NT2/D1 (cell line): ENCODE measurements at regions not wholly inside any gene's neighbourhood (a gene's known extent, or its start where the extent isn't known, plus 50 kb on each side); places are given as distances from the start of the nearest gene placed in this dataset.
A peak's percentile ranks its signal among the peaks of the same experiment; 100 is the strongest.
"Not testable (repeated sequence)": the region's sequence is repeated elsewhere in the genome, so short reads cannot be mapped to it uniquely, and the experiment has no call there.

ENCODE experiments used
- DNase-seq: peaks from one replicate; pipeline ENCODE4 v3.0.0-alpha.2; 2011; ENCODE audit warnings: low read depth, low spot score
- H3K27me3 ChIP-seq: 2 replicates; pipeline ENCODE4 v1.6.0; 2011; ENCODE audit warnings: mild to moderate bottlenecking; ENCODE audit not compliant: insufficient read length, insufficient read depth
- H3K36me3 ChIP-seq: 2 replicates; pipeline ENCODE4 v1.6.1; 2011; ENCODE audit warnings: mild to moderate bottlenecking, low read length, mixed read lengths; ENCODE audit not compliant: insufficient read depth, insufficient read length
- H3K4me1 ChIP-seq: 2 replicates; pipeline ENCODE4 v1.5.1; 2011; ENCODE audit not compliant: insufficient read depth, insufficient read length
- H3K4me3 ChIP-seq: 2 replicates; pipeline ENCODE4 v1.5.1; 2011; ENCODE audit warnings: low read depth; ENCODE audit not compliant: insufficient read length
- H3K9ac ChIP-seq: 2 replicates; pipeline ENCODE4 v1.6.0; 2011; ENCODE audit warnings: low read depth; ENCODE audit not compliant: insufficient read length
- H3K9me3 ChIP-seq: 2 replicates; pipeline ENCODE4 v1.5.1; 2011; ENCODE audit warnings: mild to moderate bottlenecking, low read length; ENCODE audit not compliant: insufficient read depth
- SUZ12 ChIP-seq: IDR thresholded peaks from 2 replicates; pipeline ENCODE4 v1.6.1; 2011; ENCODE audit not compliant: insufficient read length, insufficient read depth; ENCODE audit errors: extremely low read depth
- YY1 ChIP-seq: IDR thresholded peaks from 2 replicates; pipeline ENCODE4 v1.6.1; 2011; ENCODE audit not compliant: insufficient read length, insufficient read depth
- ZNF274 ChIP-seq: IDR thresholded peaks from 2 replicates; pipeline ENCODE4 v1.6.1; 2011; ENCODE audit warnings: mild to moderate bottlenecking, low read depth, low read length

DNA sequence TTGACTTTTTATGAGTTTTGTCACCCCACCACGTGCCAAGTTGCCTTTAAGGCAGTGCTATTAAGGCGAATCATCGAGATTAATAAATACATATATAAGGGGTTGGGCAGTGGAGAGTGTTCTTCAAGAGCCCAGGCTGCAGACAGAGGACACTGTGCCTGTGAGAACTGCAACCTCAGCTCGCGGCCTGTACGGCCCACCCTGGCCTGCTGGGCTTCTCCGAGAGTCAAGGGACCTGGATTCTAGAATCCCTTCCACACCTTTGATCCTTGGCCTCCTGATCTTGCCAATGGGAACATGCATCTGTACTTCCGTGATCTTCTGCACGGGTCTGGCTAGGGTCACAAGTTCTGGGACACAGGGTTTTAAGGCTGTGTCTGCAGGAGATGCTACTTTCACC lies 54.5 kb downstream of the IRX5 start:
- H3K27me3 ChIP-seq = no peaks in the 10 kb centered on the region
- DNase-seq = no peak
- H3K9me3 ChIP-seq = no peaks in the 10 kb centered on the region
- no peak overlapping the region for H3K4me3 ChIP-seq
- TF ChIP-seq ZNF274 (no peak), YY1 (no peak), SUZ12 (no peak)
- H3K9ac ChIP-seq = no peak overlapping the region
- H3K4me1 ChIP-seq = peaks cover 8% of the 10 kb centered on the region
- no peaks in the 10 kb centered on the region for H3K36me3 ChIP-seq

DNA sequence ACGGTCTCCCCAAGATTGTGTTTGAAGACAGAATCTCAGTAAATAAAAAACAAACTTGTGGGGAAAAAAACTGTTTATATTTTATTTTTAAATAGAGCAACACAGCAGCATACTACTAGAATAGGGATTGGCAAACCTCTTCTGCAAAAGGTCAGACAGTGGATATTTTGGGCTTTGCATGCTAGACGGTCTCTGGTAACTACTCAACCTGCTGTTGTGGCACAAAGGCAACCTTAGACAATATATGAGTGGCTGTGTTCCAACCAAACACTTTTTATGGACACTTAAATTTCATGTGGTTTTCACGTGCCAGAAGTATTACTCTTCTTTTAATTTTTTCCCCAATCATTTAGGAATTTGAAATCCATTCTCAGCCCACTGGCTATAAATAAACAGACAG lies 55.0 kb downstream of the IRX5 start:
- H3K36me3 ChIP-seq = no peaks in the 10 kb centered on the region
- no peak for DNase-seq
- peaks cover 8% of the 10 kb centered on the region for H3K4me1 ChIP-seq
- H3K27me3 ChIP-seq = no peaks in the 10 kb centered on the region
- no peak overlapping the region for H3K9ac ChIP-seq
- no peaks in the 10 kb centered on the region for H3K9me3 ChIP-seq
- H3K4me3 ChIP-seq = no peak overlapping the region
- TF ChIP-seq SUZ12 (no peak), YY1 (no peak), ZNF274 (no peak)

DNA sequence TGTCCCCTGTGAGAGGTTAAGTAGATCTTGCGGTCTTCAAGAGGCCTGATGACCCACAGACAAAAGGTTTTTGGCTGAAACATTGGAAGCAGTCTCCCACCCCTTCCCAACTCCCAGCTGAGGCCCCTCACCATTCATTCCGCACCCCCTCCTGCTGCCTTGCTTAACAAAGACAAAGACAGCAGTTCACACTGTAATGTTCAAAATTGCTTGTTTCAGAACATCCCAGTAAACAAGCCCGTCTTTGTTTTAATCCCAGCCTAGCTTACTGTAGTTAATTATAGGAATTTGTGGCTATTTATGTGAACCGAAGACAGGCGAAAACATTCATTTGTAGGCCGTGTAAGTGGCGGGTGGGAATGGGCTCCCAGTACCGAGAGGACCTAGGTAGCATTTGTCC lies 55.7 kb downstream of the IRX5 start:
- peak; percentile 20 for DNase-seq
- no peaks in the 10 kb centered on the region for H3K27me3 ChIP-seq

DNA sequence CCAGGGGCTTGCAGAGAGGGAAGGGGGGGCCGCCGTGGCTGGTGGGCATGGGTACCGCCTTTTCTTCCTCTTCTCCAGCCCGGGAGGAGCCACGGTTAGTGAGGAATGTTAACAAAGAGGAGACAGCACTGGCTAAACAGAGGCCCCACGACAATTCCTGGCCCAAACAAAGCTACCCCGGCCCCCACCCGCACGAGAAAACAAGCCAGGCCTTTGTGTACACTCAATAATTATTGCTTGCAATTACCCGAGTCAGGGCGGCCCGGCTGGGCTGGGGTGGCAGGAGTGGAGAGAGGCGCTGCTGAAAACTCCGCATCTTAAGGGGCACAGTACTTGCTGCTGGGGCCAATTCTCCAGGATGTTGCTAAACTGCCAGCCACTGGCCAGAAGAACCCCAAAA lies 56.4 kb downstream of the IRX5 start:
- Histone ChIP-seq H3K27me3 (no peaks in the 10 kb centered on the region), H3K4me1 (peaks cover 4% of the 10 kb centered on the region), H3K9me3 (no peaks in the 10 kb centered on the region), H3K4me3 (no peak overlapping the region), H3K36me3 (no peaks in the 10 kb centered on the region), H3K9ac (no peak overlapping the region)
- DNase-seq = no peak
- TF ChIP-seq SUZ12 (no peak), ZNF274 (no peak)

More for the DNA sequence above, 55.7 kb downstream of the IRX5 start:
- Histone ChIP-seq H3K9ac (no peak overlapping the region), H3K4me3 (no peak overlapping the region), H3K4me1 (peaks cover 8% of the 10 kb centered on the region), H3K9me3 (no peaks in the 10 kb centered on the region), H3K36me3 (no peaks in the 10 kb centered on the region)
- no peak for TF ChIP-seq ZNF274
- no peak for TF ChIP-seq YY1
- no peak for TF ChIP-seq SUZ12

DNA sequence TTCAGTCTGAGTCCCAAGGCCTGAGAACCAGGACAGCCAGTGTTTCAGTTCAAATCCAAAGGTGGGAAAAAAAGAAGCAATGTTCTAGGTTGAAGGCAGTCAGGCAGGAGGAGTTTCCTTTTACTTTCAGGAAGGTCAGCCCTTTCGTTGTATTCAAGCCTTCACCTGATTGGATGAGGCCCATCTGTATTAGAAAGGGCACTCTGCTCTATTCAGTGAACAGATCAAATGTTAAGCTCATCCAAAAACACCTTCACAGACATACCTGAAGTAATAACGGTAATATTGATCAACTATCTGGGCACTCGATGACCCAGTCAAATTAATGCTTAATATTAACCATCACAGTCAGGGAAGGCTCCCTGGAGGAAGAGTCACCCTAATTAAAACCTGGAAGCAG lies 60.9 kb downstream of the IRX5 start:
- TF ChIP-seq SUZ12 = no peak
- TF ChIP-seq ZNF274 = no peak
- TF ChIP-seq YY1 = no peak

DNA sequence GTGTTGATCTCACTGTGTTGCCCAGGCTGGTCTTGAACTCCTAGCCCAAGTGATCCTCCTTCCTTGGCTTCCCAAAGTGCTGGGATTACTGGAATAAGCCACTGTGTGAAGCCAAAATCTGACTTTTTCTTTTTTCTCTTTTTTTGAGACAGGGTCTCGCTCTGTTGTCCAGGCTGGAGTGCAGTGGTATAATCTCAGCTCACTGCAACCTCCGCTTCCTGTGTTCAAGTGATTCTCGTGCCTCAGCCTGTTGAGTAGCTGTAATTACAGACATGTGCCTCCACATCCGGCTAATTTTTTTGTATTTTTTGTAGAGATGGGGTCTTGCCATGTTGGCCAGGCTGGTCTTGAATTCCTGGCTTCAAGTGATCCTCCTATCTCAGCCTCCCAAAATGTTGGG lies 61.3 kb downstream of the IRX5 start:
- not testable (repeated sequence) for DNase-seq, H3K4me3 ChIP-seq, H3K9me3 ChIP-seq, H3K4me1 ChIP-seq, H3K27me3 ChIP-seq, H3K9ac ChIP-seq, H3K36me3 ChIP-seq

More for the DNA sequence above, 60.9 kb downstream of the IRX5 start:
- peaks cover 4% of the 10 kb centered on the region for H3K4me1 ChIP-seq
- no peak overlapping the region for H3K4me3 ChIP-seq
- H3K27me3 ChIP-seq = no peaks in the 10 kb centered on the region
- H3K9ac ChIP-seq = no peak overlapping the region
- H3K9me3 ChIP-seq = no peaks in the 10 kb centered on the region
- DNase-seq = no peak
- H3K36me3 ChIP-seq = no peaks in the 10 kb centered on the region

DNA sequence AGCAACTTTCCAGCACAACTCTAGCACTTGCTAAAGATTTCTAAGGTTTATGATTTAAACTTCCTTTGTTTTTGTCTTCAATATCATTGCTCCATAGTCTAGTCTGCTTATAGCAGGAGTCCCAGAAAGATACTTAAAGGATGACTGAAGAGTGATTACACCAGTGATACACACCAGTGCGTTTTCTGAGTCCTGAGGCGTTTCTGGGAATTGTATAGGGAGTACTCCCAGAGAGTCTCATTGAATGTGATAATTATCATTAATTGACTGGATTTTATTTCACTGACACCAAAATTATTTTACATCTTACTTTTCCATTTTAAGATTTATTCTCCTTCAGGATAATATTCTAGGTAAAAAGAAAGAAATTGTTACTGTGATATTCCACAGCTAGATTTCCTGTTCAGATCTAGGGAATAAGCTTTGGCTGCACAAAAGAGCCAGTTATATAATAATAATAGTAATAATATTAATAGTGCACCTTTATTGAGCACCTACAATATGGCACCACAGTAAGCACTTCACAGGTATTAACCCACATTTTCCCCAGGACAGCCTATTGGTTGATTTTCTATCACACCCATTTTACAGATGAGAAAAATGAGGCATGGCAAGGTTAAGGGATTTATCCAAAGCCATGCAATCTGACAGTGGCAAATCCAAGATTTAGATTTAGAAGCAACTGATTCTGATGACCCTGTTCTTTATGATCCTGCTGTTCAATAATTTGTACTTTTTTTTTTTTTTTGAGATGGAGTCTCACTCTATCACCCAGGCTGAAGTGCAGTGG lies 62.6 kb downstream of the IRX5 start:
- TF ChIP-seq ZNF274 = no peak
- H3K9me3 ChIP-seq = no peaks in the 10 kb centered on the region
- H3K36me3 ChIP-seq = no peaks in the 10 kb centered on the region
- no peaks in the 10 kb centered on the region for H3K4me1 ChIP-seq
- no peak overlapping the region for H3K9ac ChIP-seq
- no peak for DNase-seq
- H3K27me3 ChIP-seq = no peaks in the 10 kb centered on the region
- H3K4me3 ChIP-seq = no peak overlapping the region

DNA sequence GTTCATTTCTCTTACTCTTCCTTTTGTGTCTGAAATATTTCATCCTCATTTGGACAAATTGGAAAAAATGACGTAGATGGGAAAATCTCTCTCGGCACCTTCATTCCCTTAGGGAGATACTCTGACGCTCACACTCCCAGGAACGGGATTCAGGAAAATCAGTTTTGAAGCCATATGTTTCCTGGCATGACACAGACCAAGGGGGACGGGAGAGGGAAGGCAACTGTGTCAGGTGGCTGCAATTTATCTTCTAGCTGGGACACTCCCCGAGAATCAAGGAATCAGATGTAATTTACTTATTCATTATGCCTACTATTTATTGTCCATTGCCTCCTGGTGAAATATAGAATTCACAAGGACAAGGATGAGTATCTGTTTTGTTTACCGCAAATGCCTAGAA lies 65.5 kb downstream of the IRX5 start:
- H3K27me3 ChIP-seq = no peaks in the 10 kb centered on the region
- TF ChIP-seq YY1 = no peak
- no peak for TF ChIP-seq SUZ12
- no peak for TF ChIP-seq ZNF274
- no peak for DNase-seq
- H3K36me3 ChIP-seq = no peaks in the 10 kb centered on the region
- H3K4me1 ChIP-seq = peaks cover 2% of the 10 kb centered on the region
- no peak overlapping the region for H3K4me3 ChIP-seq
- H3K9ac ChIP-seq = no peak overlapping the region
- no peaks in the 10 kb centered on the region for H3K9me3 ChIP-seq
